ENCODE measurements at regions not wholly inside any gene's neighbourhood (a gene's known extent, or its start where the extent isn't known, plus 50 kb on each side); places are given as distances from the start of the nearest gene placed in this dataset.

DNA sequence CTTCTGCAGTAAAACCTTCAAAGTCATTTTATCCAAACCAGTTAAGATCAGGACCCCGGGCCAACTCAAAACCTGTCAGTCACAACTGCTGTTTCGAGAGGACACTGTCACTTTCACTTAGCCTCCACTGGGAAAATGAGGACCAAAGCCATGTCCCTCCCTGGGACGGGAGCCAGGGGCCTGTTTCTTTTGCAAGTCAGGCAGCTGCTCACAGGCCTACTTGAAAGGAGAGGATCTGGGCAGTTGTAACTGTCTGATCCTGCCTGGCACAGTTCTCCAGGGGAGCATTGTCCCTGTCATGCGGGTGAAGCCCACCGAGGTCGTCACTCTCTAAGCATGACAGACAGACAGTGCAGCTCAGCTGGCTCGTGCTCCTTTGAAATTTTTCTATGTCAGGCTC is 276.2 kb downstream of the NPIPA8 start:
- DNase-seq (ENCODE audit: low read depth in 2 of 3, low spot score in 2 of 3), result no peak

DNA sequence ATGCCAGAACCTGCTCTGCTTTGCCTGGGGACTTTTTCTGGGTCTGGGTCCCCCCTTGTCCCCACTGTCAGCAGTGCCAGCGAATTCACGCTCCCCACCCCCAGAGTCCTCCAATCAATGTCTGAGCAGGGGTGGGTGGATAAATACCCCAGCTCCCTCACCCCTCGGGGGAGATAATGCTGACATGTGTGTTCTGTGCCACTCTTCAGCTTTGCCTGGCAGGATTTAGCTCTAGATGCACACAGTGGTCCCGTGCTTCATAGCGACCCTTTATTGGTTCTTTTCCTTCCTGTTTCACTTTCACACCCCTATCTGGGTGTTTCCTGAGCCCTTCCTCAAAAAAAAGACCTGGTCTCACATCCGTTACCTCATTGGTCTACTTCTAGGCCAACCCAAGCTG is 277.0 kb downstream of the NPIPA8 start:
- no peak for DNase-seq (ENCODE audit: low read depth in 2 of 3, low spot score in 2 of 3)

DNA sequence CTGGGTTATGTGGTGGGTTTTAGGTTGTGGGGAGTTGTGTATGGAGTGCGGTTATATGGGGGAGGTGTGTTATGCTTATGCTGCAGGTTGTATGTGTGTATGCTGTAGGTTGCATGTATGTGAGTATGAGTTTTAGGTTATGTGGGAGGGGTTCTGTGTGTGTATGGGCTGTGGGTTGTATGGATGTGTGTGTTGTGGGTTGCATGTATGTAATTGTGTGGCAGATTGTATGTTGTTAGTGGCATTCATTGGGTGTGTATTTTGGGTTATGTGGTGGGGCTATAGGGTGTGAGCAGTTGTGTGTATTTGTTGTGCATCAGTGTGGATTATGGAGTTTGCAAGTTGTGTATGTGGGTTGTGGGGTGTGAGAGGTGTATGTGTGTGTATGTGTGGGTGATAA is 277.4 kb downstream of the NPIPA8 start:
- DNase-seq (ENCODE audit: low read depth in 2 of 3, low spot score in 2 of 3), result no peak

- DNase-seq (ENCODE audit: low read depth in 2 of 3, low spot score in 2 of 3), result no peak
These were observed 281.1 kb downstream of the NPIPA8 start for GRCh38 chr16:18055411-18055916.

GRCh38 chr16:18050777-18051176 is 285.8 kb downstream of the NPIPA8 start:
- no peak for DNase-seq (ENCODE audit: low read depth in 2 of 3, low spot score in 2 of 3)

DNA sequence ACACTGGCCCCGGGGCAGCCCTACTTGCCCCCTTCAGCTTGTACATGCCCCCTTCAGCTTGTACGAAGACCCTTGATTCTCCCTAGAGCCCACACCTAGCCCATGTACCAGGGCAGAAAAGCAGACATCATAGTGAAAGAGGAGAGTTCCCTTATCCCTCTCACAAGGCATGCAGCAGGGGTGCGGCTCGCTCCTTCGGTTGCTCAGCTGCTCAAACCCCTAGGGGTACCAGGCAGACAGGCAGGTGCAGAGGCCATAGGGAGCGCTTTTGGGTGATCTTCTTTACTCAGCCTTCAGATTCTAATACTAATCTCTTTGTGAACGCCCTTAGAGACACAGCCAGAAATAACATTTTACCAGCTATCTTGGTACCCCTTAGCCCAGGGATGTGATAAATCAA is 286.3 kb downstream of the NPIPA8 start:
- no peak for DNase-seq (ENCODE audit: low read depth in 2 of 3, low spot score in 2 of 3)

DNA sequence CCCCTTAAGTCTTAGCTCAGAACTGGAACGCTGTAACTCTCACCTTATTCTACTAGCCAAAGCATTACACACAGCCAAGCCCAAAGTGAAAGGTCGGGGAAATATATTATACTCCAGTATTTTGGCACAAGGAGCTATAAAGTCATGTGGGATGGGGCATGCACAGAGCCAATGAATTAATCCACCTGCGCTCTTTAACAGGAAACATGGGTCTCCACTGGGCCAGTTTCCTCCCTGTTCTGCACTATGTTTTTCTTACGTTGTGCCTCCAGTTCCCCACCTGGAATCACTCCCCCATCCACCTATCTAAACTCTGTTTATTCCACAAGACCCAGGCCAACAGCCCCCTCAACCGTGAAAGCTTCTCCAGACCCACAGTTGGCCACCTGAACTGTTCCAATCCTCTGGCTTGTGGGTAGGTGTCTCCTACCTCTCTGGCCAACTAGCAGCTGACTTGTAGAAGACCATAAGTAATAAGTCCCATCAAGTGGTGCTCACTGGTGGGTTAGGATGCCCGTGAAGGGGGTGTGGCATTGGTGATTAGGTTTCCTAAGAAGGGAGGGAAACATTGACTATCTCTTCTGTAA is 286.9 kb downstream of the NPIPA8 start:
- no peak for DNase-seq (ENCODE audit: low read depth in 2 of 3, low spot score in 2 of 3)

GRCh38 chr16:18048853-18049546 is 287.5 kb downstream of the NPIPA8 start:
- no peak for DNase-seq (ENCODE audit: low read depth in 2 of 3, low spot score in 2 of 3)

- DNase-seq (ENCODE audit: low read depth in 2 of 3, low spot score in 2 of 3), result no peak
These were observed 288.8 kb downstream of the NPIPA8 start for GRCh38 chr16:18047761-18048160.

GRCh38 chr16:18045356-18045755 is 291.2 kb downstream of the NPIPA8 start:
- DNase-seq (ENCODE audit: low read depth in 2 of 3, low spot score in 2 of 3), result no peak

DNA sequence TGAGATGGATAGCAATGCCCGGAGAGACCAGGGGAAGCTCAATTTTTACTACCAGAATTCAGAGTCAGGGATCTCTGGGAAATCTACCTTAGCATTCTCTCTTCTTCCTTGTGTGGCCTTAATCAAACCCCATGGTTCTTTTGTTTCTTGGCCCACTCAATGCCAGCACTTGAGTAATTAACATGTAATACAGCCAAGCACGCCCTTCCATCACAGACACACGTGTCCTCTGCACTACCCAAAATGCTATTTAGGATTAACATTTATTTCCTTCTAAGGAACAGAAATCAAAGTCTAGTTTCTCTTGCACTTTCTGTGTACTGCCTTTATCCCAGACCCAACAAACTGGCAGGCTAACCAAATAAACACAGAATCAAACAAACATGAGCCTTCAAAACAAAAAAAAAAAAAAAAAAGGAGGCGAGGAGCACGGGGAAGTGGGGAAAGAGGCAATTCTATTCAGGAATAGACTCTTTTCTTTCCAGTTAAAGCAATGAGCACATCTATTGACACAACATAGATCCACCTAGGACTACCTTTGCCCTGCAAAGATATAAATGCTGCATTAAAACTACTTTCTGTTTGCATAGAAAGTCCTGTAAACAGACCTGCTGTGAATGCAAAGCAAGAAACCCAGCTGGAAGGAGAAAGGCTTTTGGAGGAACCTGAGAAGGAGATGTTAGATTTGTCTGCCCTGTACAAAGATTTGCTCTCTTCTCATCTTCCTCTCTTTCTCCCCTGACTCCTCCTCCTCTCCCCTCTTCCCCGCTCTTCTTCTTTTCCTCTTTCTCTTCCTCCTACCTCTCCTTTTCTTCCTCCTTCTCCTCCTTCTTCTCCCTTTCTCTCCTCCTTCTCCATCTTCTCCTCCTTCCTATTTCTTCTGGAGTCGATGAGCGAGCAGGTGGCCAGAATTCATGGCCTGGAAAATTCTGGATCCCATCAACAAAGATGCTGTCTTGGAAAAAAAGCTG is 294.4 kb downstream of the NPIPA8 start:
- no peak for DNase-seq (ENCODE audit: low read depth in 2 of 3, low spot score in 2 of 3)

GRCh38 chr16:18039931-18040330 is 296.6 kb downstream of the NPIPA8 start:
- DNase-seq (ENCODE audit: low read depth in 2 of 3, low spot score in 2 of 3), result no peak

DNA sequence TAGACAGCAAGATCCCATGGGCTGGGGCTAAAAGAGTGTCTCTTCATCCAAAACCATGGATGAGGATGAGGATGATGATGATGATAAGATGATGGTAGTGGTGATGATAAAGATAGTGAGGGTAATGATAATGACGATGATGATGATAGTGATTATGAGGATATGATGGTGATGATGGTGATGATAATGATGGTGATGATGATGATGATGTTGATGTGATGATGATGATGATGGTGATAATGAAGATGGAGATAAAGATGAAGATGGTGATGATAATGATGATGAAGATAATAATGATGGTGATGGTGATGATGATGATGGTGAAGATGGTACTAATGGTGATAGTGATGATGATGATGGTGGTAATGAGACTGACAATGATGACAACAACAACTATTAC is 299.5 kb downstream of the NPIPA8 start:
- no peak for DNase-seq (ENCODE audit: low read depth in 2 of 3, low spot score in 2 of 3)

DNA sequence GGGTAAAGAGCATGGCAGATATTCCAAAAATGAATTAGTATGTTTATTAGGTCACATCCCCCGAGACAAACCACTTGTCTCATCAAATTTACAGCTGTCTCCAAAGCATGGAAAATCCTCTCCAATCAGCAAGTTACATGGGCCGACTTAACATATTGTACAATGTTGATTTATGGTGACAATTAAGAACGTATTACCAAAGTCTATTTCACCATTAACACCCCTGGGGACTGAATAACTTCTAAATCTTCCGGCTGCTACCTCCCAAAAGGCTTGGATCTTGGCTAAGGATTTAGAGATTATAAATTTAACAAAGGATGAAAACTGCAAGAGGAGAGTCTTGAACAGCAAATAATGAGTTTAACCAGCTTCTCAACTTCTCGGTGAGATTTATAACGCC is 311.9 kb downstream of the NPIPA8 start:
- no peak for DNase-seq (ENCODE audit: low read depth in 2 of 3, low spot score in 2 of 3)

DNA sequence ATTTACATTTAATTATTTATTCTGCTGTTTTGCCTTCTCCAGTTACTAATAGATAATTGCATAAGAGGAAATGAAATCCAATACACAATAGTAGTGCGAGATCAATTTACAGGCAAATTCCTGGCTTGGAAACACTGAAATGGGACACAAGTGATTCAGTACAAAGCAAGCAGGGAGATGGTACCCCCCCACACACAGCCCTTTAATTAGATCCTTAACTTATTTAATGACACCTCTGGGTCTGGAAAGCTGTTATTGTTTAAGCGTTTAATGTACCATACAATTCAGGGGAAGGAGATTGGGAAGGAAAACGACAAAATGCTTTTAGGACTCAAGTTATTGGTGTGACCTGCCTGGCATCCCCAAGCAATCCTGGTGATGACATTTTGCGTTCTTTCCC is 318.2 kb downstream of the NPIPA8 start:
- no peak for DNase-seq (ENCODE audit: low read depth in 2 of 3, low spot score in 2 of 3)

DNA sequence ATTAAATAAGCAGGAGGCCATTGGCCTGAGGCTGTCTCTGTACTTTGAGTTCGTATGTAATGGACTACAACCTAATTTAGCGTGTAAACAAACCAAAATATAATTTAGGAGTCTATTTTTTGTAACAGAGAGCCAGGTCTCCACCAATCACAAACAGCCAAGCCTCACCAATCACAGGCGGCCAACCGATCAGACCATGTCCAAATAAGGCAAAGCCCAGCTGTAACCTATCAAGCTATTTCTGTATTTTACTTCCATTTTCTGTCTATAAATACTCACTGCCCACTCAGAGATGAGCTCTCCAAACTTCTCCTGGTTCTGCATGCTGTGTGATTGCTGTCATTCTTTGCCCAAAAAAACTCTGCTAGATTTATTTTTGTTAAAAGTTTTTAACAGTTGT is 322.7 kb downstream of the NPIPA8 start:
- no peak for DNase-seq (ENCODE audit: low read depth in 2 of 3, low spot score in 2 of 3)

DNA sequence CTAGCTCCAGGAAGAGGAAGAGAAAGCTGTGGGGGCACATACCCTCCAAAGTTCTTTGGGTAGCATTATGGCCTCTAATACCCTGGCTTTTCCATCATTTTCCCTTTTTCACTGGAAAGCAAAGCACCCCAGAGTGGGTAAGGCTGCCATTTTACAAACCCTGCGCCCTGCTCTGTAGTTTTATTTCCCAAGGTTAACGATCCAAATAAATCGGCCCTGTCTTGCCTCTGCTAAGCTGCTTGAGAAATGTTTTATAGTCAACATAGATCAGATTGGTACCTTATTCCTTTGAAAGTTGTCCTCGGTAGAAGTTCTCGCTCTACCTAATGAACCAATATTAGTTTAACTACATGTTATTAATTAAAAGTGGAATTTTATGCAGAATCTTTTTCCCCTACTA is 328.2 kb downstream of the NPIPA8 start:
- no peak for DNase-seq (ENCODE audit: low read depth in 2 of 3, low spot score in 2 of 3)

- no peak for DNase-seq (ENCODE audit: low read depth in 2 of 3, low spot score in 2 of 3)
These were observed 333.5 kb downstream of the NPIPA8 start for GRCh38 chr16:18003033-18003432.

DNA sequence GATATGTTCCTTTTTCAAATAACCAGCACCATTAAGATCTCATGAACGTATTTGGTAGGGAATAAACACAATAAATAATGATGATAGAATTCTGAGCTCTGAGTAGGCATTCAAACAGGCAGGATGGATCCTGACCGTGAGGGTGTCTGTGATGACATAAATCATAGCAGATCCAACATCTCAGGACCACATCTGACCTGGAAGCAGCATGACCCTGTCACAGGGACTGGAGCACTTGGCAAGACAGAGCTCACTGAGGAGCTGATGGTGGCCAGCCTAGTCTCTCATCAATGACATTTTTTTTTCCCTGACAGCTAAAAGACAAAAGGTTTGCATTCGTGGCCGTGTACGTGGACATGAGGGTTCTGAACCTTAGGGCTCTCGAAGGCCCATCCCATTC is 337.5 kb downstream of the NPIPA8 start:
- DNase-seq (ENCODE audit: low read depth in 2 of 3, low spot score in 2 of 3), result no peak

GRCh38 chr16:17998550-17998949 is 338.0 kb downstream of the NPIPA8 start:
- no peak for DNase-seq (ENCODE audit: low read depth in 2 of 3, low spot score in 2 of 3)

DNA sequence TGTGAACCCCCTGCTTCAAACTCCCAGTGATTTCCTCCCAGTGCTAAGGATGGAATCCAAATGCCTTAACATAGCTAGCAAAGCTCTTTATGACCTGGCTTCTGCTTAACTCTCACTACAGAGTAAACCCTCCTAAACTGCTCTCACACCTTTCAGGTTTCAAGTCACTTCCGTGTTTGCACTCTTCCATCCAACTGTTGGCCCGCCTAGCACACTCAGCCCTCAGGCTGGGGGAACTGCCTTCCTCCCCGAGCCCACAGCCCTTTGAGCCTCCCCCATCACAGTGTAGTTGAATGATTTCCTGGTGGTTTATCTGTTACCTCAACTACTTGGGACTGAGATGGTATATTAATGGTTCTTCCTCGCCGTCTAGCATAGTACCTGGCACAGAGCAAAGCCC is 342.5 kb downstream of the NPIPA8 start:
- no peak for DNase-seq (ENCODE audit: low read depth in 2 of 3, low spot score in 2 of 3)

- DNase-seq (ENCODE audit: low read depth in 2 of 3, low spot score in 2 of 3), result no peak
These were observed 344.1 kb downstream of the NPIPA8 start for GRCh38 chr16:17992416-17992815.
